Astrocyte (in vitro differentiated cells and primary cell): ENCODE measurements at regions not wholly inside any gene's neighbourhood (a gene's known extent, or its start where the extent isn't known, plus 50 kb on each side); places are given as distances from the start of the nearest gene placed in this dataset.

Experiments
- EZH2 ChIP-seq: IDR thresholded peaks from 2 replicates; pipeline ENCODE4 v1.6.1; 2012; ENCODE audit warnings: mild to moderate bottlenecking, low read length, inconsistent platforms; ENCODE audit not compliant: insufficient read depth
- TF ChIP-seq, protein P1 (sequence below): IDR thresholded peaks from 2 replicates; pipeline ENCODE4 v1.5.1; 2011; ENCODE audit warnings: low read depth, mild to moderate bottlenecking, inconsistent platforms, low read length, moderate library complexity; ENCODE audit not compliant: insufficient read depth

DNA sequence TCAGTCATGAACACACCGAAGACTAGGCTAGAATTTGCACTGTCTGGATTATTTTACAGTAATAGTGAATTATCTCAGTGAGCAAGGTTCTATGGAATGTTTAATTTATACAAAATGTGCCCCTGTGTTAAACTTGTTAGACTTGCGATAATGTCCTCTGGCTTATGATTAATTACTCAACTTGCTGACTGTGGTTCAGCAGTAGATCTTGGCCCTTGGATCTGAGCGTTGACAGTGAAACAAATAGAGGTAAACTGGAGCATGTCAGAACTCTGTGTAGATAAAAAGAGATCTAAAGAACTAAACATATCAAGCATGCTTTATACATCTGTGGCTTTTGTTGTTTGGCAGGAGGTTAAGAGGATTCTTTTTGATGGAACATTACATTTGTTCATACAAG, 407.6 kb downstream of the DSEL start:
- TF ChIP-seq, protein P1, sequence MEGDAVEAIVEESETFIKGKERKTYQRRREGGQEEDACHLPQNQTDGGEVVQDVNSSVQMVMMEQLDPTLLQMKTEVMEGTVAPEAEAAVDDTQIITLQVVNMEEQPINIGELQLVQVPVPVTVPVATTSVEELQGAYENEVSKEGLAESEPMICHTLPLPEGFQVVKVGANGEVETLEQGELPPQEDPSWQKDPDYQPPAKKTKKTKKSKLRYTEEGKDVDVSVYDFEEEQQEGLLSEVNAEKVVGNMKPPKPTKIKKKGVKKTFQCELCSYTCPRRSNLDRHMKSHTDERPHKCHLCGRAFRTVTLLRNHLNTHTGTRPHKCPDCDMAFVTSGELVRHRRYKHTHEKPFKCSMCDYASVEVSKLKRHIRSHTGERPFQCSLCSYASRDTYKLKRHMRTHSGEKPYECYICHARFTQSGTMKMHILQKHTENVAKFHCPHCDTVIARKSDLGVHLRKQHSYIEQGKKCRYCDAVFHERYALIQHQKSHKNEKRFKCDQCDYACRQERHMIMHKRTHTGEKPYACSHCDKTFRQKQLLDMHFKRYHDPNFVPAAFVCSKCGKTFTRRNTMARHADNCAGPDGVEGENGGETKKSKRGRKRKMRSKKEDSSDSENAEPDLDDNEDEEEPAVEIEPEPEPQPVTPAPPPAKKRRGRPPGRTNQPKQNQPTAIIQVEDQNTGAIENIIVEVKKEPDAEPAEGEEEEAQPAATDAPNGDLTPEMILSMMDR, result no peak
- no peak for TF ChIP-seq EZH2
